ENCODE measurements at regions not wholly inside any gene's neighbourhood (a gene's known extent, or its start where the extent isn't known, plus 50 kb on each side); places are given as distances from the start of the nearest gene placed in this dataset.

DNA sequence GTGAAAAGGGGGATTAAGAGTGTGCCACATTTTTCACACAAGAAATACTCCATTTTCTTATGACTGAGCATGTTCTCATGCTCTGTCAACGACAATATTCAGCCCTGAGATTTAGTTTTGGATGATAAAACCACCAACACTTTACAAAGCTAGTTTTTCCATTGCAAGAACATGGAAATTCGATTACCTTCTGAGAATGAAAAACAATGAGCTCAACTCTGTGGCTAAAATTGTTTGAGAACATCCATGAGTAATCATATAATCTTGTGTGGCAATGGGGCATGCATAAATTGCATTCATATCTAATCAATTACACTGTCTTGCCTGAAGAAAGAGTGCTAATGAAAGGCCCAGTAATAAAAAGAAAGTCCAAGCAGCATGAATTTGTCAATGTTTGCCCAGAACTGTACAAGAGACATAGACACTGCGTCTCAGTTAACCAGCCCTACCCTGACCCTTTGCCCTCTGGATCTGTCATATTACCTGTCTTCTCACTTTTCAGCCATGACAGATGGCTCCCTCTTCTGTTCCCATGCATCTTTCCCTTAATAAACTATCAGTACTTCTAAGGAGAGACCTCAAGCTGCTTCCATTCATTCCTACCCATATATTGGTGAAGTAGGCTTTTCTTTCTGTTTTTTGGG is 253.4 kb downstream of the FAM76B start:
- TF ChIP-seq POLR2A (IDR thresholded peaks at IDR 0.05) = no peak
- TF ChIP-seq, protein P1, sequence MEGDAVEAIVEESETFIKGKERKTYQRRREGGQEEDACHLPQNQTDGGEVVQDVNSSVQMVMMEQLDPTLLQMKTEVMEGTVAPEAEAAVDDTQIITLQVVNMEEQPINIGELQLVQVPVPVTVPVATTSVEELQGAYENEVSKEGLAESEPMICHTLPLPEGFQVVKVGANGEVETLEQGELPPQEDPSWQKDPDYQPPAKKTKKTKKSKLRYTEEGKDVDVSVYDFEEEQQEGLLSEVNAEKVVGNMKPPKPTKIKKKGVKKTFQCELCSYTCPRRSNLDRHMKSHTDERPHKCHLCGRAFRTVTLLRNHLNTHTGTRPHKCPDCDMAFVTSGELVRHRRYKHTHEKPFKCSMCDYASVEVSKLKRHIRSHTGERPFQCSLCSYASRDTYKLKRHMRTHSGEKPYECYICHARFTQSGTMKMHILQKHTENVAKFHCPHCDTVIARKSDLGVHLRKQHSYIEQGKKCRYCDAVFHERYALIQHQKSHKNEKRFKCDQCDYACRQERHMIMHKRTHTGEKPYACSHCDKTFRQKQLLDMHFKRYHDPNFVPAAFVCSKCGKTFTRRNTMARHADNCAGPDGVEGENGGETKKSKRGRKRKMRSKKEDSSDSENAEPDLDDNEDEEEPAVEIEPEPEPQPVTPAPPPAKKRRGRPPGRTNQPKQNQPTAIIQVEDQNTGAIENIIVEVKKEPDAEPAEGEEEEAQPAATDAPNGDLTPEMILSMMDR (IDR thresholded peaks at IDR 0.05) = no peak
- no peak for TF ChIP-seq EP300 (IDR thresholded peaks at IDR 0.05)
